Ascending aorta (tissue), 2 donors: ENCODE measurements at regions not wholly inside any gene's neighbourhood (a gene's known extent, or its start where the extent isn't known, plus 50 kb on each side); places are given as distances from the start of the nearest gene placed in this dataset.

Source experiments
- DNase-seq, 2 donors: peaks; one replicate each; pipeline ENCODE4 v3.0.0-alpha.2; 2019; ENCODE audit warnings: low spot score in 2 of 2
- H3K27ac ChIP-seq, 2 donors: fragments of 200-600 bp; sonication (generic); one replicate each; pipeline ENCODE4 v1.5.1; 2016 to 2017; ENCODE audit warnings: mild to moderate bottlenecking in 1 of 2
- H3K27me3 ChIP-seq: fragments of 200-600 bp; sonication (generic); one replicate; pipeline ENCODE4 v1.5.1; 2017
- H3K36me3 ChIP-seq, 2 donors: fragments of 200-600 bp; sonication (generic); one replicate each; pipeline ENCODE4 v1.5.1; 2016
- H3K4me1 ChIP-seq, 2 donors: fragments of 200-600 bp; sonication (generic); one replicate each; pipeline ENCODE4 v1.5.1; 2016 to 2017; ENCODE audit warnings: mild to moderate bottlenecking in 1 of 2
- H3K4me3 ChIP-seq, 2 donors: fragments of 200-600 bp; sonication (generic); one replicate each; pipeline ENCODE4 v1.5.1; 2016 to 2017; ENCODE audit warnings: mild to moderate bottlenecking in 1 of 2
- H3K9me3 ChIP-seq, 2 donors: fragments of 200-600 bp; sonication (generic); one replicate each; pipeline ENCODE4 v1.5.1; 2016
- CTCF ChIP-seq, 3 experiments: fragments of 200-600 bp in 2 of 3; fragments of 450-650 bp in 1 of 3; sonication (generic) in 2 of 3; IDR thresholded peaks; one replicate each; pipeline ENCODE4 v1.5.1; 2016 to 2019; ENCODE audit warnings: antibody characterized with exemption in 3 of 3, mild to moderate bottlenecking in 1 of 3, moderate library complexity in 1 of 3
- intact Hi-C: fragments of 100-400 bp; cut with DNase I; formaldehyde crosslinking; loops from one replicate; pipeline ENCODE4 v1.15.1; 2023

- intact Hi-C loops, result no loop called here
- DNase-seq, result peak in 1 of 2 donors; percentile 37
- Histone ChIP-seq H3K27ac (no peak overlapping the region), H3K36me3 (no peaks in the 10 kb centered on the region), H3K27me3 (no peaks in the 10 kb centered on the region), H3K4me3 (no peak overlapping the region), H3K9me3 (no peaks in the 10 kb centered on the region), H3K4me1 (peaks cover 12 to 16% of the 10 kb centered on the region in 2 donors)
- TF ChIP-seq CTCF (IDR thresholded peaks at IDR 0.05), result no peak
These were observed 91.2 kb downstream of the RPS6KA4 start for GRCh38 chr11:64450168-64450560.

GRCh38 chr11:64451856-64452255 is 92.9 kb downstream of the RPS6KA4 start:
- intact Hi-C loops, result no loop called here
- no peaks in the 10 kb centered on the region for H3K36me3 ChIP-seq
- peaks cover 12 to 16% of the 10 kb centered on the region in 2 donors for H3K4me1 ChIP-seq
- H3K9me3 ChIP-seq, result no peaks in the 10 kb centered on the region
- DNase-seq, result peak in 1 of 2 donors; percentile 30
- H3K27ac ChIP-seq, result no peak overlapping the region
- H3K4me3 ChIP-seq, result no peak overlapping the region
- no peaks in the 10 kb centered on the region for H3K27me3 ChIP-seq
- TF ChIP-seq CTCF (IDR thresholded peaks at IDR 0.05), result no peak

- Histone ChIP-seq H3K9me3 (no peaks in the 10 kb centered on the region), H3K36me3 (no peaks in the 10 kb centered on the region), H3K27me3 (no peaks in the 10 kb centered on the region), H3K4me3 (no peak overlapping the region), H3K4me1 (peaks cover 7 to 10% of the 10 kb centered on the region in 2 donors), H3K27ac (no peak overlapping the region)
- no peak for DNase-seq
- TF ChIP-seq CTCF (IDR thresholded peaks at IDR 0.05), result no peak
- intact Hi-C loops, result no loop called here
These were observed 94.5 kb downstream of the RPS6KA4 start for GRCh38 chr11:64453466-64453865.

GRCh38 chr11:64455456-64456261 is 96.7 kb downstream of the RPS6KA4 start:
- H3K36me3 ChIP-seq, result no peaks in the 10 kb centered on the region
- H3K4me1 ChIP-seq, result no peaks in the 10 kb centered on the region
- no peak overlapping the region for H3K4me3 ChIP-seq
- no peaks in the 10 kb centered on the region for H3K9me3 ChIP-seq
- intact Hi-C loops, result no loop called here
- peak in 1 of 2 donors; percentile 56 for DNase-seq
- no peaks in the 10 kb centered on the region for H3K27me3 ChIP-seq
- TF ChIP-seq CTCF (IDR thresholded peaks at IDR 0.05), result no peak
- H3K27ac ChIP-seq, result no peak overlapping the region

- TF ChIP-seq CTCF (IDR thresholded peaks at IDR 0.05), result no peak
- peak in 1 of 2 donors; percentile 51 for DNase-seq
These were observed 97.8 kb downstream of the RPS6KA4 start for GRCh38 chr11:64456509-64457320.

More at GRCh38 chr11:64456509-64457320, 97.8 kb downstream of the RPS6KA4 start:
- no peak overlapping the region for H3K4me3 ChIP-seq
- intact Hi-C loops, result no loop called here
- H3K27ac ChIP-seq, result no peak overlapping the region
- H3K9me3 ChIP-seq, result no peaks in the 10 kb centered on the region
- no peaks in the 10 kb centered on the region for H3K4me1 ChIP-seq
- H3K36me3 ChIP-seq, result no peaks in the 10 kb centered on the region
- no peaks in the 10 kb centered on the region for H3K27me3 ChIP-seq
